ENCODE measurements at regions not wholly inside any gene's neighbourhood (a gene's known extent, or its start where the extent isn't known, plus 50 kb on each side); places are given as distances from the start of the nearest gene placed in this dataset.

DNA sequence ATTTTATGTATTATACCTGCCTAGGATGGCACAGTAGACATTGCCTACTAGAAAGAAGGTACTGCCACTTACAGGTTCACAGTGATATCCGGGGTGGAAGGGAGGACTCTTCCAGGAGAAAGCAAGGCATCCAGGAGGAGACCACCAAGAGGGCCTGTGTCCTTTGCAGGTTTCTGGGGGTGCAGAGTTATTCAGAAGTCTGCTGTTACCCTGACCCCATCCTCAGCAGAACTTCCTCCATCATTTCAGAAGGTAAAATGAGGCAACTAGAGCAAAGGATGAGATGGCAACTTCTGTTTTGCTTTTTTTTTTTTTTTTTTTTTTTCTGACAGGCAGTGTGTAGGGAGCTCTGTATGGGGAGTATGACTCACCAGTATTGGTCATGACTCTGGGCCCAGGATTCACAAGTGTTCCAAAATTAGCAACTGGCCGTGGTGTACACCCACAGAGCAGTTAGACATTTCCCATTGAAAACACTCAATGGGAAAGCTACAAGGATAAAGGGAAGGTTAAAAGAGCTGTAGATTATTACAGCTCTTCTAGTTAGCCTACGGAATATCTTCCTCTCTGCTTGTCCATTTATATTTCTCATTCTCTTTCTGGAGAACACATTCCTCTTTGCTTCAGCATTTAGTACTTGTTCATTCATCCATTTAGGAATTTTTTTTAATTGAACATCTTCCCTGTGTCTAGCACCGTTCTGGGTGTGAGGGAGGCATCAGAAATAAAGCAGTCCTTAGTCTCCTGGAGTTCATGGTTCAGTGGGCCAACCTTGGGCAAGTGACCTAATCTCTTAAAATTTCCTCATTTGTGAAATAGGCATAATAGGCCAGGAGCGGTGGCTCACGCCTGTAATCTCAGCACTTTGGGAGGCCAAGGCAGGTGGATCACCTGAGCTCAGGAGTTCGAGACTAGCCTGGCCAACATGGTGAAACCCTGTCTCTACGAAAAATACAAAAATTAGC is 50.5 kb upstream of the PPP2R5A start (continued):
- TF ChIP-seq CREB1 (IDR thresholded peaks at IDR 0.05) (0 out of 2 replicates have a peak, but pooled peaks have one; percentile 8), CREB1 (CRISPR knock-in tag; IDR thresholded peaks at IDR 0.05) (no peak), ZNF384 (IDR thresholded peaks at IDR 0.05; ENCODE audit: low read depth, low read length) (peak; percentile 99), ZNF146 (CRISPR knock-in tag; IDR thresholded peaks at IDR 0.05; ENCODE audit: unreplicated experiment) (no peak), ELF4 (CRISPR knock-in tag; IDR thresholded peaks at IDR 0.05) (no peak), FOXA1 (IDR thresholded peaks at IDR 0.05; ENCODE audit: borderline replicate concordance) (no peak), CHCHD3 (CRISPR knock-in tag; IDR thresholded peaks at IDR 0.05) (no peak), ZNF121 (CRISPR knock-in tag; conservative IDR thresholded peaks at IDR 0.05) (no peak), ZFP1 (CRISPR knock-in tag; IDR thresholded peaks at IDR 0.05) (no peak), ZNF76 (CRISPR knock-in tag; IDR thresholded peaks at IDR 0.05; ENCODE audit: borderline replicate concordance) (no peak), GTF2A2 (tag; IDR thresholded peaks at IDR 0.05) (no peak), ZNF77 (CRISPR knock-in tag; IDR thresholded peaks at IDR 0.05) (no peak), MTA2 (IDR thresholded peaks at IDR 0.05; ENCODE audit: low read depth) (no peak; the same call in 1 of the 2 replicates), PHF8 (IDR thresholded peaks at IDR 0.05; ENCODE audit: borderline replicate concordance, low read length) (no peak), ZFP36 (IDR thresholded peaks at IDR 0.05; ENCODE audit: low read depth, low read length, partially characterized antibody) (no peak), ZNF23 (CRISPR knock-in tag; IDR thresholded peaks at IDR 0.05) (no peak; the same call in none of the 2 replicates), ZNF699 (CRISPR knock-in tag; IDR thresholded peaks at IDR 0.05; ENCODE audit: insufficient replicate concordance) (no peak)
- TF ChIP-seq, protein P1, sequence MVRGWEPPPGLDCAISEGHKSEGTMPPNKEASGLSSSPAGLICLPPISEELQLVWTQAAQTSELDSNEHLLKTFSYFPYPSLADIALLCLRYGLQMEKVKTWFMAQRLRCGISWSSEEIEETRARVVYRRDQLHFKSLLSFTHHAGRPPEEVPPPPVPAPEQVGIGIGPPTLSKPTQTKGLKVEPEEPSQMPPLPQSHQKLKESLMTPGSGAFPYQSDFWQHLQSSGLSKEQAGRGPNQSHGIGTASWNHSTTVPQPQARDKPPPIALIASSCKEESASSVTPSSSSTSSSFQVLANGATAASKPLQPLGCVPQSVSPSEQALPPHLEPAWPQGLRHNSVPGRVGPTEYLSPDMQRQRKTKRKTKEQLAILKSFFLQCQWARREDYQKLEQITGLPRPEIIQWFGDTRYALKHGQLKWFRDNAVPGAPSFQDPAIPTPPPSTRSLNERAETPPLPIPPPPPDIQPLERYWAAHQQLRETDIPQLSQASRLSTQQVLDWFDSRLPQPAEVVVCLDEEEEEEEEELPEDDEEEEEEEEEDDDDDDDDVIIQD (CRISPR knock-in tag; IDR thresholded peaks at IDR 0.05): no peak
- TF ChIP-seq, protein P2, sequence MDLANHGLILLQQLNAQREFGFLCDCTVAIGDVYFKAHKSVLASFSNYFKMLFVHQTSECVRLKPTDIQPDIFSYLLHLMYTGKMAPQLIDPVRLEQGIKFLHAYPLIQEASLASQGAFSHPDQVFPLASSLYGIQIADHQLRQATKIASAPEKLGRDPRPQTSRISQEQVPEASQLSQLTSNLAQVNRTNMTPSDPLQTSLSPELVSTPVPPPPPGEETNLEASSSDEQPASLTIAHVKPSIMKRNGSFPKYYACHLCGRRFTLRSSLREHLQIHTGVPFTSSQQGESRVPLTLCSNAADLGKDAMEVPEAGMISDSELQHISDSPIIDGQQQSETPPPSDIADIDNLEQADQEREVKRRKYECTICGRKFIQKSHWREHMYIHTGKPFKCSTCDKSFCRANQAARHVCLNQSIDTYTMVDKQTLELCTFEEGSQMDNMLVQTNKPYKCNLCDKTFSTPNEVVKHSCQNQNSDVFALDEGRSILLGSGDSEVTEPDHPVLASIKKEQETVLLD (IDR thresholded peaks at IDR 0.05): peak; percentile 29; the same call in 1 of the 2 replicates
- TF ChIP-seq, protein P3, sequence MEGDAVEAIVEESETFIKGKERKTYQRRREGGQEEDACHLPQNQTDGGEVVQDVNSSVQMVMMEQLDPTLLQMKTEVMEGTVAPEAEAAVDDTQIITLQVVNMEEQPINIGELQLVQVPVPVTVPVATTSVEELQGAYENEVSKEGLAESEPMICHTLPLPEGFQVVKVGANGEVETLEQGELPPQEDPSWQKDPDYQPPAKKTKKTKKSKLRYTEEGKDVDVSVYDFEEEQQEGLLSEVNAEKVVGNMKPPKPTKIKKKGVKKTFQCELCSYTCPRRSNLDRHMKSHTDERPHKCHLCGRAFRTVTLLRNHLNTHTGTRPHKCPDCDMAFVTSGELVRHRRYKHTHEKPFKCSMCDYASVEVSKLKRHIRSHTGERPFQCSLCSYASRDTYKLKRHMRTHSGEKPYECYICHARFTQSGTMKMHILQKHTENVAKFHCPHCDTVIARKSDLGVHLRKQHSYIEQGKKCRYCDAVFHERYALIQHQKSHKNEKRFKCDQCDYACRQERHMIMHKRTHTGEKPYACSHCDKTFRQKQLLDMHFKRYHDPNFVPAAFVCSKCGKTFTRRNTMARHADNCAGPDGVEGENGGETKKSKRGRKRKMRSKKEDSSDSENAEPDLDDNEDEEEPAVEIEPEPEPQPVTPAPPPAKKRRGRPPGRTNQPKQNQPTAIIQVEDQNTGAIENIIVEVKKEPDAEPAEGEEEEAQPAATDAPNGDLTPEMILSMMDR (IDR thresholded peaks at IDR 0.05 in 2 of 3, conservative IDR thresholded peaks at IDR 0.05 in 1 of 3; ENCODE audit: insufficient read depth in 2 of 3, low read depth in 1 of 3, low read length in 3 of 3): no peak
- TF ChIP-seq, protein P4, sequence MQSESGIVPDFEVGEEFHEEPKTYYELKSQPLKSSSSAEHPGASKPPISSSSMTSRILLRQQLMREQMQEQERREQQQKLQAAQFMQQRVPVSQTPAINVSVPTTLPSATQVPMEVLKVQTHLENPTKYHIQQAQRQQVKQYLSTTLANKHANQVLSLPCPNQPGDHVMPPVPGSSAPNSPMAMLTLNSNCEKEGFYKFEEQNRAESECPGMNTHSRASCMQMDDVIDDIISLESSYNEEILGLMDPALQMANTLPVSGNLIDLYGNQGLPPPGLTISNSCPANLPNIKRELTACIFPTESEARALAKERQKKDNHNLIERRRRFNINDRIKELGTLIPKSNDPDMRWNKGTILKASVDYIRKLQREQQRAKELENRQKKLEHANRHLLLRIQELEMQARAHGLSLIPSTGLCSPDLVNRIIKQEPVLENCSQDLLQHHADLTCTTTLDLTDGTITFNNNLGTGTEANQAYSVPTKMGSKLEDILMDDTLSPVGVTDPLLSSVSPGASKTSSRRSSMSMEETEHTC (IDR thresholded peaks at IDR 0.05): no peak
- TF ChIP-seq, protein P5, sequence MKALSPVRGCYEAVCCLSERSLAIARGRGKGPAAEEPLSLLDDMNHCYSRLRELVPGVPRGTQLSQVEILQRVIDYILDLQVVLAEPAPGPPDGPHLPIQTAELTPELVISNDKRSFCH (CRISPR knock-in tag; IDR thresholded peaks at IDR 0.05): no peak
- TF ChIP-seq, protein P5 (tag; IDR thresholded peaks at IDR 0.05): 0 out of 2 replicates have a peak, but pooled peaks have one; percentile 26
